B cell (primary cell): ENCODE measurements at regions not wholly inside any gene's neighbourhood (a gene's known extent, or its start where the extent isn't known, plus 50 kb on each side); places are given as distances from the start of the nearest gene placed in this dataset.

Source experiments
- CTCF ChIP-seq: fragments of 200-600 bp; IDR thresholded peaks from one replicate; pipeline ENCODE4 v1.8.0; 2022; ENCODE audit warnings: antibody characterized with exemption, mild to moderate bottlenecking
- EZH2 ChIP-seq: IDR thresholded peaks from 2 replicates; pipeline ENCODE4 v1.6.1; 2012; ENCODE audit warnings: borderline replicate concordance, low read depth, mild to moderate bottlenecking, moderate library complexity, low read length; ENCODE audit not compliant: insufficient read depth, poor library complexity, severe bottlenecking

GRCh38 chr15:93644595-93644994 lies 555.6 kb upstream of the RGMA start:
- TF ChIP-seq CTCF (no peak), EZH2 (no peak)
